ENCODE measurements at regions not wholly inside any gene's neighbourhood (a gene's known extent, or its start where the extent isn't known, plus 50 kb on each side); places are given as distances from the start of the nearest gene placed in this dataset.

- Histone ChIP-seq H2BK120ac (ENCODE audit: low read depth, low read length) (no peak overlapping the region), H3K4ac (ENCODE audit: low read depth, low read length) (no peak overlapping the region), H4K8ac (ENCODE audit: low read depth in 2 of 2, low read length in 2 of 2) (no peak overlapping the region), H2AFZ (replicated peaks; ENCODE audit: low read length, poor library complexity) (no peak overlapping the region), H3K56ac (ENCODE audit: extremely low read depth, insufficient read depth, low read length) (no peak overlapping the region), H3K4me3 (ENCODE audit: insufficient read depth, low read depth, low read length) (no peak overlapping the region), H3K9me3 (ENCODE audit: control insufficient read depth, insufficient read depth, low read length) (peaks cover 8% of the 10 kb centered on the region), H3K4me1 (ENCODE audit: control insufficient read depth, insufficient read depth, low read length) (no peaks in the 10 kb centered on the region), H3K27ac (ENCODE audit: insufficient read depth, low read length) (no peak overlapping the region), H3K4me2 (ENCODE audit: low read depth, low read length) (no peak overlapping the region), H3K23ac (ENCODE audit: low read depth, low read length) (no peak overlapping the region), H4K20me1 (ENCODE audit: insufficient read depth, low read length) (no peaks in the 10 kb centered on the region), H4K5ac (ENCODE audit: low read depth, low read length) (no peak overlapping the region), H4K91ac (ENCODE audit: insufficient read depth, low read depth, low read length) (no peak overlapping the region), H3K14ac (replicated peaks; ENCODE audit: low read depth, low read length) (no peak overlapping the region), H3K9ac (ENCODE audit: low read depth, low read length) (no peak overlapping the region), H2AK5ac (ENCODE audit: low read depth, low read length) (no peak overlapping the region), H3K9me1 (ENCODE audit: insufficient read depth, low read length) (no peaks in the 10 kb centered on the region), H3K18ac (ENCODE audit: low read depth, low read length) (no peak overlapping the region), H2AK9ac (replicated peaks; ENCODE audit: low read depth, low read length, poor library complexity) (no peak overlapping the region), H3K79me1 (ENCODE audit: low read depth in 1 of 2, low read length in 2 of 2) (no peaks in the 10 kb centered on the region), H2BK5ac (ENCODE audit: low read depth, low read length, poor library complexity, severe bottlenecking) (no peak overlapping the region), H2BK20ac (ENCODE audit: low read depth, low read length) (no peak overlapping the region), H2BK15ac (ENCODE audit: low read depth, low read length) (no peak overlapping the region), H3K27me3 (ENCODE audit: control insufficient read depth, insufficient read depth, low read length) (no peaks in the 10 kb centered on the region), H3K36me3 (ENCODE audit: control insufficient read depth, insufficient read depth, low read length) (no peaks in the 10 kb centered on the region)
- ChIA-PET CTCF (no interaction called here), POLR2A (ENCODE audit: unreplicated experiment) (no interaction called here)
- in situ Hi-C loops (cut with MboI; ENCODE audit: low sequenced_read_pairs) (no loop called here), intact Hi-C loops (cut with micrococcal nuclease) (no loop called here), dilution Hi-C loops (cut with HindIII; ENCODE audit: low sequenced_read_pairs, unreplicated experiment) (no loop called here)
- no peak for TF ChIP-seq SMC3 (IDR thresholded peaks at IDR 0.05; ENCODE audit: low read depth, low read length)
- no peak for TF ChIP-seq ELK1 (IDR thresholded peaks at IDR 0.05; ENCODE audit: borderline replicate concordance, low read depth, low read length)
- TF ChIP-seq RFX5 (IDR thresholded peaks at IDR 0.05; ENCODE audit: low read depth, low read length), result no peak
- TF ChIP-seq BHLHE40 (IDR thresholded peaks at IDR 0.05; ENCODE audit: low read depth, low read length), result no peak
- no peak for TF ChIP-seq RCOR1 (IDR thresholded peaks at IDR 0.05; ENCODE audit: insufficient replicate concordance, low read length)
- TF ChIP-seq RAD21 (IDR thresholded peaks at IDR 0.05; ENCODE audit: low read length), result no peak
- TF ChIP-seq POLR2A (IDR thresholded peaks at IDR 0.05; ENCODE audit: low read depth, low read length), result no peak
- TF ChIP-seq, protein P1, sequence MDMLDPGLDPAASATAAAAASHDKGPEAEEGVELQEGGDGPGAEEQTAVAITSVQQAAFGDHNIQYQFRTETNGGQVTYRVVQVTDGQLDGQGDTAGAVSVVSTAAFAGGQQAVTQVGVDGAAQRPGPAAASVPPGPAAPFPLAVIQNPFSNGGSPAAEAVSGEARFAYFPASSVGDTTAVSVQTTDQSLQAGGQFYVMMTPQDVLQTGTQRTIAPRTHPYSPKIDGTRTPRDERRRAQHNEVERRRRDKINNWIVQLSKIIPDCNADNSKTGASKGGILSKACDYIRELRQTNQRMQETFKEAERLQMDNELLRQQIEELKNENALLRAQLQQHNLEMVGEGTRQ (IDR thresholded peaks at IDR 0.05; ENCODE audit: low read depth, low read length), result no peak
- no peak for TF ChIP-seq CHD1 (IDR thresholded peaks at IDR 0.05; ENCODE audit: low read depth, low read length)
- TF ChIP-seq MAFK (IDR thresholded peaks at IDR 0.05; ENCODE audit: low read depth, low read length), result no peak
- TF ChIP-seq FOS (IDR thresholded peaks at IDR 0.05; ENCODE audit: low read depth, low read length), result no peak
- TF ChIP-seq NFE2L2 (IDR thresholded peaks at IDR 0.05; ENCODE audit: low read depth, low read length), result no peak
- TF ChIP-seq MXI1 (IDR thresholded peaks at IDR 0.05; ENCODE audit: borderline replicate concordance, low read depth, low read length), result no peak
- TF ChIP-seq CEBPB (IDR thresholded peaks at IDR 0.05; ENCODE audit: low read depth, low read length), result no peak
- TF ChIP-seq, protein P2, sequence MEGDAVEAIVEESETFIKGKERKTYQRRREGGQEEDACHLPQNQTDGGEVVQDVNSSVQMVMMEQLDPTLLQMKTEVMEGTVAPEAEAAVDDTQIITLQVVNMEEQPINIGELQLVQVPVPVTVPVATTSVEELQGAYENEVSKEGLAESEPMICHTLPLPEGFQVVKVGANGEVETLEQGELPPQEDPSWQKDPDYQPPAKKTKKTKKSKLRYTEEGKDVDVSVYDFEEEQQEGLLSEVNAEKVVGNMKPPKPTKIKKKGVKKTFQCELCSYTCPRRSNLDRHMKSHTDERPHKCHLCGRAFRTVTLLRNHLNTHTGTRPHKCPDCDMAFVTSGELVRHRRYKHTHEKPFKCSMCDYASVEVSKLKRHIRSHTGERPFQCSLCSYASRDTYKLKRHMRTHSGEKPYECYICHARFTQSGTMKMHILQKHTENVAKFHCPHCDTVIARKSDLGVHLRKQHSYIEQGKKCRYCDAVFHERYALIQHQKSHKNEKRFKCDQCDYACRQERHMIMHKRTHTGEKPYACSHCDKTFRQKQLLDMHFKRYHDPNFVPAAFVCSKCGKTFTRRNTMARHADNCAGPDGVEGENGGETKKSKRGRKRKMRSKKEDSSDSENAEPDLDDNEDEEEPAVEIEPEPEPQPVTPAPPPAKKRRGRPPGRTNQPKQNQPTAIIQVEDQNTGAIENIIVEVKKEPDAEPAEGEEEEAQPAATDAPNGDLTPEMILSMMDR (conservative IDR thresholded peaks at IDR 0.05; ENCODE audit: low read depth, low read length), result no peak
- TF ChIP-seq MAZ (IDR thresholded peaks at IDR 0.05; ENCODE audit: borderline replicate concordance, low read depth, low read length), result no peak
- no peak for DNase-seq
- ATAC-seq (ENCODE audit: low read depth), result no peak
- BruUV-seq (replicated peaks), result no TSS peak
- WGBS, 2 experiments (ENCODE audit: extremely low coverage in 2 of 2, insufficient read length in 1 of 2), result 70% methylated on average over 2 of the region's 5 CpGs; no CpG with 5 or more reads in 1 of the 2 experiments
Observed at GRCh38 chr16:6170022-6170421, 1072.4 kb upstream of the EEF2KMT start.
